Fibroblast of the aortic adventitia (primary cell): ENCODE measurements at regions not wholly inside any gene's neighbourhood (a gene's known extent, or its start where the extent isn't known, plus 50 kb on each side); places are given as distances from the start of the nearest gene placed in this dataset.
A peak's percentile ranks its signal among the peaks of the same experiment; 100 is the strongest.

ENCODE experiments used
- DNase-seq: peaks from one replicate; pipeline ENCODE4 v3.0.0-alpha.2; 2010; ENCODE audit warnings: low read depth
- H3K4me3 ChIP-seq: 2 replicates; pipeline ENCODE4 v1.5.1; 2011; ENCODE audit warnings: low read depth, mild to moderate bottlenecking, control low read depth, low read length, moderate library complexity
- TF ChIP-seq, protein P1 (sequence below): IDR thresholded peaks from 2 replicates; pipeline ENCODE4 v1.5.1; 2011; ENCODE audit warnings: mild to moderate bottlenecking, low read length, control low read depth, inconsistent platforms; ENCODE audit not compliant: insufficient read depth

- TF ChIP-seq, protein P1, sequence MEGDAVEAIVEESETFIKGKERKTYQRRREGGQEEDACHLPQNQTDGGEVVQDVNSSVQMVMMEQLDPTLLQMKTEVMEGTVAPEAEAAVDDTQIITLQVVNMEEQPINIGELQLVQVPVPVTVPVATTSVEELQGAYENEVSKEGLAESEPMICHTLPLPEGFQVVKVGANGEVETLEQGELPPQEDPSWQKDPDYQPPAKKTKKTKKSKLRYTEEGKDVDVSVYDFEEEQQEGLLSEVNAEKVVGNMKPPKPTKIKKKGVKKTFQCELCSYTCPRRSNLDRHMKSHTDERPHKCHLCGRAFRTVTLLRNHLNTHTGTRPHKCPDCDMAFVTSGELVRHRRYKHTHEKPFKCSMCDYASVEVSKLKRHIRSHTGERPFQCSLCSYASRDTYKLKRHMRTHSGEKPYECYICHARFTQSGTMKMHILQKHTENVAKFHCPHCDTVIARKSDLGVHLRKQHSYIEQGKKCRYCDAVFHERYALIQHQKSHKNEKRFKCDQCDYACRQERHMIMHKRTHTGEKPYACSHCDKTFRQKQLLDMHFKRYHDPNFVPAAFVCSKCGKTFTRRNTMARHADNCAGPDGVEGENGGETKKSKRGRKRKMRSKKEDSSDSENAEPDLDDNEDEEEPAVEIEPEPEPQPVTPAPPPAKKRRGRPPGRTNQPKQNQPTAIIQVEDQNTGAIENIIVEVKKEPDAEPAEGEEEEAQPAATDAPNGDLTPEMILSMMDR, result no peak
- H3K4me3 ChIP-seq, result no peak overlapping the region
- no peak for DNase-seq
Measured at GRCh38 chr16:88301431-88301830, 81.3 kb upstream of the ZNF469 start.

GRCh38 chr16:88301886-88302285 lies 80.9 kb upstream of the ZNF469 start:
- no peak overlapping the region for H3K4me3 ChIP-seq
- TF ChIP-seq, protein P1, result no peak
- peak; percentile 22 for DNase-seq

GRCh38 chr16:88302666-88303065 lies 80.1 kb upstream of the ZNF469 start:
- TF ChIP-seq, protein P1, result no peak
- DNase-seq, result no peak
- H3K4me3 ChIP-seq, result no peak overlapping the region

DNA sequence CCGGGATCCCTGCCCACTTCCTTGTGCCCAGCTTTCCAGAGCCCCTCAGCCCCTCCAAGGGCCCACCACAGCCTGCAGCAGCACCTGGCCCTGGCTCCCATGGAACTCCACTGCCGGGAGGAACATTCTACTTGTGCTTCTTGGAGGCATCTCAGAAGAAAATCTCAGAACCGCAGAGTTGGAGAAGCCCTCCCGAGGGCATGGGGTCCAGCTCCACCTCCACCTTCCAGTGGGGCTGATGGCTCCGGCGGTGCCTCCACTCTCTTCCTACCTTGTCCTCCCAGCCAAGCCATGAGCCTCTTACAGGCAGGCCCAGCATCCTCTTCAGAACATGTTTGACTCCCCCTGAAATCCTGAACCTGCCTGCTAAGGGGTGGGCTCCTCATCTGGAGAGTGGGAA lies 79.4 kb upstream of the ZNF469 start:
- H3K4me3 ChIP-seq, result no peak overlapping the region
- no peak for DNase-seq
- TF ChIP-seq, protein P1, result no peak

- TF ChIP-seq, protein P1, result no peak
- no peak overlapping the region for H3K4me3 ChIP-seq
- DNase-seq, result peak; percentile 98
Measured at GRCh38 chr16:88303890-88304819, 78.6 kb upstream of the ZNF469 start.

DNA sequence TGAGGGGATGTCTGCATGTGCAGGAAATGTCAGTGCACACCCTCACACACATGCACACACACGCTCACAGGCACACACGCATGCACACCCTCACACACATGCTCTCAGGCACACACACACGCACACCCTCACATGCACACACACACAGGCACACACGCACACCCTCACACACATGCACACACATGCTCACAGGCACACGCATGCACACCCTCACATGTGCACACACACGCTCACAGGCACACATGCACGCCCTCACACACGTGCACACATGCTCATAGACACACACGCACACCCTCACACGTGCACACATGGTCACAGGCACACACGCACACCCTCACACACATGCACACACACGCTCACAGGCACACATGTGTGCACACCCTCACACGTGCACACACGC lies 77.6 kb upstream of the ZNF469 start:
- TF ChIP-seq, protein P1, result no peak
- H3K4me3 ChIP-seq, result no peak overlapping the region
- DNase-seq, result no peak
